PC-9 (cell line): ENCODE measurements at regions not wholly inside any gene's neighbourhood (a gene's known extent, or its start where the extent isn't known, plus 50 kb on each side); places are given as distances from the start of the nearest gene placed in this dataset.

Source experiments
- BruUV-seq: library from RNA; stranded (reverse); fragments of 400-500 nt; replicated peaks from 2 replicates; lab custom pipeline; 2021; lab: Mats Ljungman, UMichigan
- CTCF ChIA-PET: fragments of 300-600 bp; sonication (Branson Sonifier 250); formaldehyde crosslinking; loops from one replicate; lab custom pipeline; 2022; ENCODE audit warnings: antibody characterized with exemption; lab: Charles Lee
- POLR2A ChIA-PET: fragments of 300-600 bp; sonication (Branson Sonifier 250); formaldehyde crosslinking; loops from one replicate; lab custom pipeline; 2022; ENCODE audit warnings: antibody characterized with exemption; ENCODE audit not compliant: unreplicated experiment; lab: Charles Lee
- DNase-seq, 2 experiments: peaks; one replicate each; pipeline versions ENCODE4 v3.0.0 to v3.0.0-alpha.2; 2015 to 2022; ENCODE audit warnings: mixed read lengths in 1 of 2
- H2AFZ ChIP-seq: fragments of 200-600 bp; sonication (generic); 2 replicates; pipeline ENCODE4 v1.8.1; 2017; ENCODE audit warnings: antibody characterized with exemption
- H3F3A ChIP-seq: fragments of 200-600 bp; sonication (generic); 2 replicates; pipeline ENCODE4 v1.8.1; 2017; ENCODE audit warnings: antibody characterized with exemption, mild to moderate bottlenecking, low read depth; ENCODE audit not compliant: insufficient read depth
- H3K27ac ChIP-seq: fragments of 200-600 bp; sonication (generic); 2 replicates; pipeline ENCODE4 v1.6.1; 2016; ENCODE audit warnings: mixed run types
- H3K27me3 ChIP-seq: fragments of 200-600 bp; sonication (generic); 2 replicates; pipeline ENCODE4 v1.6.1; 2016; ENCODE audit warnings: low read depth, mixed run types; ENCODE audit not compliant: insufficient read depth
- H3K36me3 ChIP-seq: fragments of 200-600 bp; sonication (generic); 2 replicates; pipeline ENCODE4 v1.6.1; 2016; ENCODE audit warnings: low read depth, mixed run types
- H3K4me1 ChIP-seq: fragments of 200-600 bp; sonication (generic); replicated peaks from 2 replicates; pipeline ENCODE4 v1.6.1; 2016; ENCODE audit warnings: mixed run types; ENCODE audit not compliant: insufficient read depth
- H3K4me2 ChIP-seq: fragments of 200-600 bp; sonication (generic); 2 replicates; pipeline ENCODE4 v1.6.1; 2017; ENCODE audit warnings: mixed run types
- H3K4me3 ChIP-seq: fragments of 200-600 bp; sonication (generic); 2 replicates; pipeline ENCODE4 v1.6.1; 2016; ENCODE audit warnings: mixed run types
- H3K79me2 ChIP-seq: fragments of 200-600 bp; sonication (generic); 2 replicates; pipeline ENCODE4 v1.6.1; 2017; ENCODE audit warnings: low read depth, mixed run types
- H3K9me2 ChIP-seq: fragments of 200-600 bp; sonication (generic); 2 replicates; pipeline ENCODE4 v1.8.1; 2017; ENCODE audit warnings: mild to moderate bottlenecking; ENCODE audit not compliant: insufficient read depth
- H3K9me3 ChIP-seq: fragments of 200-600 bp; sonication (generic); 2 replicates; pipeline ENCODE4 v1.8.1; 2016; ENCODE audit warnings: low read depth; ENCODE audit not compliant: insufficient read depth
- H4K20me1 ChIP-seq: fragments of 200-600 bp; sonication (generic); 2 replicates; pipeline ENCODE4 v1.8.1; 2017; ENCODE audit not compliant: insufficient read depth
- EZH2 ChIP-seq: fragments of 200-600 bp; sonication (generic); IDR thresholded peaks from 2 replicates; pipeline ENCODE4 v1.8.0; 2017; ENCODE audit warnings: antibody characterized with exemption, low read depth
- intact Hi-C: fragments of 100-400 bp; cut with micrococcal nuclease; formaldehyde crosslinking; loops from one replicate; pipeline ENCODE4 v1.10.0; 2022; ENCODE audit not compliant: unreplicated experiment
- TF ChIP-seq, protein P1 (sequence below): fragments of 200-600 bp; sonication (generic); conservative IDR thresholded peaks from 2 replicates; pipeline ENCODE4 v1.6.1; 2017; ENCODE audit warnings: mixed run types, antibody characterized with exemption, mild to moderate bottlenecking, moderate library complexity

DNA sequence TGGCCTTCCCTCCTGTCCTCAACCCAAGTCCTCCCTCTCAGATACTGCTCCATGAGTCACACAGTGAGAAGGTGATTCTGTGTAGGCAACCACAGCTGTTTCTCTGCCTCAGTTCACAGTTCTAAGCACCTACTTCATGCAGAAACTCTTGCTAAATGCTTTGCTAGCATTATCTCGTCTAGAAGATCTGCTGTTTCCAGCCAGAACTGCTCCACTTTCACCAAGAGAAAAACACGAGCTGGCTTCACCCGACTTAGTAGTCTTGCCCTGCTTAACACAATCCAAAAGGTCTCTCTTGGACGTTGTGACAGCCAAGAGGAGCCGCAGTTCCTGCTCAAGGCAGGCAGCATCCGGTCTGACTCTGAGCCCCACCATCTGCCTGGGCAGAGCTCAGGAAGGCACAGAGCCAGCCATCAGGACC, 272.1 kb downstream of the UACA start:
- DNase-seq = no peak
- TF ChIP-seq, protein P1, sequence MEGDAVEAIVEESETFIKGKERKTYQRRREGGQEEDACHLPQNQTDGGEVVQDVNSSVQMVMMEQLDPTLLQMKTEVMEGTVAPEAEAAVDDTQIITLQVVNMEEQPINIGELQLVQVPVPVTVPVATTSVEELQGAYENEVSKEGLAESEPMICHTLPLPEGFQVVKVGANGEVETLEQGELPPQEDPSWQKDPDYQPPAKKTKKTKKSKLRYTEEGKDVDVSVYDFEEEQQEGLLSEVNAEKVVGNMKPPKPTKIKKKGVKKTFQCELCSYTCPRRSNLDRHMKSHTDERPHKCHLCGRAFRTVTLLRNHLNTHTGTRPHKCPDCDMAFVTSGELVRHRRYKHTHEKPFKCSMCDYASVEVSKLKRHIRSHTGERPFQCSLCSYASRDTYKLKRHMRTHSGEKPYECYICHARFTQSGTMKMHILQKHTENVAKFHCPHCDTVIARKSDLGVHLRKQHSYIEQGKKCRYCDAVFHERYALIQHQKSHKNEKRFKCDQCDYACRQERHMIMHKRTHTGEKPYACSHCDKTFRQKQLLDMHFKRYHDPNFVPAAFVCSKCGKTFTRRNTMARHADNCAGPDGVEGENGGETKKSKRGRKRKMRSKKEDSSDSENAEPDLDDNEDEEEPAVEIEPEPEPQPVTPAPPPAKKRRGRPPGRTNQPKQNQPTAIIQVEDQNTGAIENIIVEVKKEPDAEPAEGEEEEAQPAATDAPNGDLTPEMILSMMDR = no peak
- TF ChIP-seq EZH2 = no peak

DNA sequence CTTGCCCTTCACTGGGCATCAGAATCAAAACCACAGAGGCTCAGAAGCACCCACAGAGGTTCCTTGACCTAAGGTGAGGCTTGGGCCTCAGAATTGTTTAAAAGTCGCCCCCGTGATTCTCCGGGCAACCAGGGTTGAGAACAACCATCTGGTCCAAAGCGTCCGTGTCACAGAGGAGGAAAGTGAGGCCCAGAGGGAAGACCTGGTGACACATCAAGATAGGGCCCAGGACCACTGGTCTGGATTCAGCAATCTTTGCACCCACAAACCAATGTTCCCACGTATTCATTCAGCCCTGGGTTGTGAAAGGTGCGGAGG, 272.6 kb downstream of the UACA start:
- Histone ChIP-seq H4K20me1 (no peaks in the 10 kb centered on the region), H3K27ac (no peak overlapping the region), H3K9me2 (no peaks in the 10 kb centered on the region), H3K36me3 (no peaks in the 10 kb centered on the region), H3K4me1 (peaks cover 72% of the 10 kb centered on the region), H3K9me3 (no peaks in the 10 kb centered on the region), H2AFZ (no peak overlapping the region), H3K4me3 (no peak overlapping the region), H3K27me3 (no peaks in the 10 kb centered on the region), H3F3A (peaks cover 52% of the 10 kb centered on the region), H3K79me2 (no peaks in the 10 kb centered on the region), H3K4me2 (no peak overlapping the region)
- BruUV-seq = no TSS peak
- TF ChIP-seq, protein P1 = no peak
- TF ChIP-seq EZH2 = no peak
- ChIA-PET POLR2A (interaction anchor here (0.5 kb wide), 1 partner anchor 797 kb away, joined by 6 read pairs; no protein-coding TSS in a partner anchor), CTCF (no interaction called here)
- no peak for DNase-seq
- intact Hi-C loops = loop anchor here (5.0 kb wide), 2 partner anchors 293 to 913 kb away; no protein-coding TSS in a partner anchor

More for the DNA sequence above, 272.1 kb downstream of the UACA start:
- BruUV-seq = no TSS peak
- H3K9me3 ChIP-seq = no peaks in the 10 kb centered on the region
- intact Hi-C loops = loop anchor here (5.0 kb wide), 2 partner anchors 294 to 914 kb away; no protein-coding TSS in a partner anchor
- POLR2A ChIA-PET = interaction anchor here (0.5 kb wide), 1 partner anchor 796 kb away, joined by 6 read pairs; no protein-coding TSS in a partner anchor
- no peak overlapping the region for H3K4me3 ChIP-seq
- no peaks in the 10 kb centered on the region for H3K79me2 ChIP-seq
- peaks cover 52% of the 10 kb centered on the region for H3F3A ChIP-seq
- no peaks in the 10 kb centered on the region for H3K36me3 ChIP-seq
- no peaks in the 10 kb centered on the region for H4K20me1 ChIP-seq
- CTCF ChIA-PET = no interaction called here
- H3K27ac ChIP-seq = peak overlapping the region; percentile 94
- no peaks in the 10 kb centered on the region for H3K9me2 ChIP-seq
- no peak overlapping the region for H2AFZ ChIP-seq
- peaks cover 72% of the 10 kb centered on the region for H3K4me1 ChIP-seq
- peak overlapping the region; percentile 68 for H3K4me2 ChIP-seq
- no peaks in the 10 kb centered on the region for H3K27me3 ChIP-seq

GRCh38 chr15:70490148-70490837, 273.1 kb downstream of the UACA start:
- Histone ChIP-seq H3K4me2 (no peak overlapping the region), H4K20me1 (no peaks in the 10 kb centered on the region), H2AFZ (no peak overlapping the region), H3K4me1 (peaks cover 71% of the 10 kb centered on the region), H3K4me3 (no peak overlapping the region), H3F3A (peaks cover 50% of the 10 kb centered on the region), H3K79me2 (no peaks in the 10 kb centered on the region), H3K9me3 (no peaks in the 10 kb centered on the region), H3K27ac (no peak overlapping the region), H3K36me3 (no peaks in the 10 kb centered on the region), H3K27me3 (no peaks in the 10 kb centered on the region), H3K9me2 (no peaks in the 10 kb centered on the region)
- no peak for TF ChIP-seq EZH2
- TF ChIP-seq, protein P1 = no peak
- no peak for DNase-seq
- BruUV-seq = no TSS peak
- ChIA-PET CTCF (interaction anchor here (1.1 kb wide), 1 partner anchor 1022 kb away, joined by 3 read pairs; no protein-coding TSS in a partner anchor), POLR2A (interaction anchor here (0.5 kb wide), 1 partner anchor 797 kb away, joined by 6 read pairs; no protein-coding TSS in a partner anchor)
- intact Hi-C loops = loop anchor here (5.0 kb wide), 2 partner anchors 293 to 913 kb away; no protein-coding TSS in a partner anchor
